Right lobe of liver (tissue), 4 donors: ENCODE measurements at regions not wholly inside any gene's neighbourhood (a gene's known extent, or its start where the extent isn't known, plus 50 kb on each side); places are given as distances from the start of the nearest gene placed in this dataset.

Source experiments
- CTCF ChIP-seq, 4 donors: fragments of 200-600 bp in 3 of 4; fragments of 450-650 bp in 1 of 4; IDR thresholded peaks; one replicate each; pipeline versions ENCODE4 v1.5.1 to v1.8.0; 2016 to 2022; ENCODE audit warnings: antibody characterized with exemption in 4 of 4, mild to moderate bottlenecking in 2 of 4
- POLR2A ChIP-seq: fragments of 450-650 bp; IDR thresholded peaks from one replicate; pipeline ENCODE4 v1.6.1; 2017; ENCODE audit warnings: antibody characterized with exemption, mild to moderate bottlenecking
- donor health status: DM: no; HTN: no; CAD: no.
- donor health status: DM: no; HTN: no; CAD: no.
- donor health status: DM: no; HTN: yes; CAD: no.

- TF ChIP-seq CTCF (IDR thresholded peaks at IDR 0.05): peak; percentile 90 to 93 (median 92)
- no peak for TF ChIP-seq POLR2A
These were observed 121.6 kb upstream of the FRY start for GRCh38 chr13:31909864-31910551.
